GM19463 (cell line): ENCODE measurements at regions not wholly inside any gene's neighbourhood (a gene's known extent, or its start where the extent isn't known, plus 50 kb on each side); places are given as distances from the start of the nearest gene placed in this dataset.

Experiments
- ATAC-seq: cut with Tn5 transposase; IDR thresholded peaks from one replicate; pipeline ENCODE4 v1.9.1; 2021; ENCODE audit warnings: mild to moderate bottlenecking, moderate library complexity; ENCODE audit not compliant: unreplicated experiment

DNA sequence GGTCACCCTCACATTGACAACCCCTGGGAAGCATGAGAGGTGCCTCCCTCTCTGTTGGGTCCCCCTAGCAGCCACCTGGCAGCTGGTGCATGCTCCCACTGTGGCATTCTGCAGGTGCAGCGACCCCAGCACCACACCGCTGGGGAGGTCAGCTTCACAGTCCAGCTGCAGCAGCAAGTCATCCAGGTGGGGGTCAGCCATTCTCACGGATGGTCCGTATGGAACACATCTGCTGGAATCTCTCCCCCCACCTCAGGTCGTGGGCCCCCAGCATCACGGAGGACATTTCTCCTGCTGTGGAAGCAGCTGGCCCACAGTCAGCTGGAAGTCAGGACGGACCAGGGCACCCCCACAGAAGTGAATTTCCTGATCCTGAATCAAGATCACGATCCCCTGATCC lies 201.3 kb downstream of the COG6 start:
- no peak for ATAC-seq

DNA sequence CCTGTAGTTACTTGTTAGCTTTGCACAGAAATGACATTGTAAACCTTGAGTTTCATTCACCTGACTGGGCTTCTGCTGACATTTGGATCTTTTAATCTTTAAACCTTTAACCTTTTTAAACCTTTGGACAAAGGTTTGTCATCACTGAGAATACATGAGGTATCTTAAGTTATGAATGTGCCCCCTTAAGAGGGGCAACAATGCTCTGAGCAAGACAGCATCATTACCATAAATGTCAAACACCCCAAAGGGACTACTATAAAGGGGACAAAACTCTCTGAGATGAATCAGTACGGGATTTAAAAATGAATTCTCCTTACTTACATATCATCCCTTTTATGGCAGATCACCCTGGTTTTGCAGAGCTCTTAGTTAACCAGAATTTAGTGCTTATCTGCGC lies 203.3 kb downstream of the COG6 start:
- no peak for ATAC-seq

DNA sequence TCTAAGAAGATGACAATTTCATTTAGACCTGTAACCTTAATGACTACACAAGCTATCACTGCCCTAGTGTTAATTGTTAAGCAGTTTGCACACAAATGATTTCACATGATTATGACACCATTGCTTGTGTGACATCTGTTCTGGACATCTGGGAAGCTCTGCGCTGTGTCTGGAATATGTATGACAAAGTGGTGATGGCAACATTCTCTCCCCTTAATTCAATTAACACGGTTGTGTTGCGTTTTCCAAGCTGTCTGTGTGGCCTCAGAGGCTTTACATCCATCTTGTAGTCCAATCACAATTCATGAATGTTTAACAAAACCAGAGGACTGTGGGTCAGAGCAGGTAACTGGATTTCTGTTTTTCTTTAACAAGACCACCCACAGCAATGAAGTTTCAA lies 204.4 kb downstream of the COG6 start:
- ATAC-seq, result no peak

DNA sequence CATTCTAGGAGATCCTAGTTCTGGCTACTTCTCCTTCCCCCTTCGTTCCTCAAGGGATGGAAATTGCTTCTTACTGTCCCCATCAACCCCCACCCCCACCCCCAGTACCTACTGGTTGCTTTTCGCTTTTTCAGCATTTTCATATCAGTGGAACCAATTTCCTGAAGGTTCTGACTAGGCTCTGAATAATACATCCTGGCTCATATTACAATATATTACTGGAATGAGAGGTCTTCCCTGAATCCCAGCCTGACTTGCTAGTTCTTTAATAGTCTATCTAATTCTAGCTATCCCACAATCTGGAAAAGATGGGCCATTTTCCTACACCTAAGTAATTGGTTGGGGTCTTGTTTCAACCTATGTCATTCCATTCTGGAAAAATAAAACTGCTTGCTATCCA lies 207.4 kb downstream of the COG6 start:
- no peak for ATAC-seq

DNA sequence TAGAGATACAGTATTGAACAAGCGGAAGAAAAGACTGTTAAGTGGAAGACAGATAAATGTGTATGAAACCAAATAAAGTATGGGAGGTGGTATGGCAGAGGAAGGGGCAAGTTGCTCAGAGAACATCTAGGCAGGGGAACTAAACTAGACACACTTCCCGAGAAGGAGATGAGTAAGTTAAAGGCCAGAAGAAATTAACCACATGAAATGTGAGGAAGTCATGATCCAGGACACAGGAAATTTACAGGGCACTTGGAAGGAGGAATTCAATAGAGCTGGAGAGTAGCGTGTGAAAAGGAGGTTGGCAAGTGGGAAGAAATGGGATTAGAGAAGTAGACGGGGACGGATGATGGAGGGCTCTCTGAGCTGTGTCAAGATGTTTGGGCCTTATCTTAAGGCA lies 208.8 kb downstream of the COG6 start:
- ATAC-seq, result no peak

DNA sequence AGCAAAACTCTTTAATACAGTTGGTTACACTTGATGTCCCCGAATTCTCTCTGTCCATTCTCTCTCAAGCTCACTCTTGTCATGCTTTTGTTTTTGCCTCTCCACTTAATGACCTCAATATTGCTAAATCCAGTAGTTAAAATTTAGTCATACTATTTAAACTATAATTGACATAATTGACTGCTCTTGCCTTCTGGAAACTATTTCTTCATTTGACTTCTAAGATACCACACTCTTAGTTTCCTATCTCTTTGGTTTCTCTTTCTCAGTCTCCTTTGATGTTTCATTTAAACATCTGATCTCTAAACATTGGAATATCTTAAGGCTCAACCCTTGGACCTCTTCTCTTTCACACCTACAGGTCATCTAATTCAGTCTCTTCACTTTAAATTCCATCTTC lies 211.3 kb downstream of the COG6 start:
- no peak for ATAC-seq

DNA sequence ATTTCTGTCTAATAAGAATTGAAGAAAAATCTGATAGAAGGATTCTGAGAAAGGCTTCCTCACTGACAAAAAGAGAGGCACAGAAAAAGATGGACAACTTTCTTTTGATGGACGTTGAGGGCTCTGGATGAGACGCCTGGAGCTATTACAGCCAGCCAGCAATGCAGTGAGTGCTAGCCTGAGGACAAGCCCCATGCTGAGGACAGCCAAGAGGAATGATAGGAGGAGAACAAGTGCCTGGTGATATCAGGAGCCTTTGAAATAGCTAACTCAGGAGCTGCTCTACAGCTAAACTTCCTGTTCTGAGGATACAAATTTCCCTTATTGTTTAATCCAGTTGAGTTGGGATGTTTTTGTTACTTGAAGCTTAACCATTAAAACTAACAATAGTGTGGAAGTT lies 212.3 kb downstream of the COG6 start:
- ATAC-seq, result no peak

DNA sequence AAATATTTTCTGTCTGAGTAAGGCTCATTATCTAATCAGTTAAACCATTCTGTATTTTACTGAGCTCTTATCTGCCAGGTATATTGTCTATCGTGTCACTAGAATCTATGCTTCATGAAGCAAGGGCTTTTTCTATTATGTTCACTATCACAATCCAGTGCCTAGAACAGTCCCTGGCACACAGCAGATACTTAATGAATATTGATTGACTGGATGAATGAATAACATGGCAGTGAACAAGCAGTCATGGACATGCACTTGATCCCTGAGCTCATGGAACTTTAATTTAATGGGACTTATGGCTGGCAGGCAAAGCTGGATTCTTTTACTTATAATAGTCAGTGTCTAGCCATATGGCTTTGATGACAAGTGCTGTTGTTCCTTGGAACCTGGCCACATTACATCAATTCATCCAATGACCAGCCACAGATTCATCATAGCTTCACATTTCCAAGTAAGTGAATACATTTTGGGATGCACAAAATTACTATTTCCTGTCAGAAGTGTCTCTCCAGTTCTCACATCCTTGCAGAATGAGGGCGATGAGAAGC lies 214.8 kb downstream of the COG6 start:
- no peak for ATAC-seq

DNA sequence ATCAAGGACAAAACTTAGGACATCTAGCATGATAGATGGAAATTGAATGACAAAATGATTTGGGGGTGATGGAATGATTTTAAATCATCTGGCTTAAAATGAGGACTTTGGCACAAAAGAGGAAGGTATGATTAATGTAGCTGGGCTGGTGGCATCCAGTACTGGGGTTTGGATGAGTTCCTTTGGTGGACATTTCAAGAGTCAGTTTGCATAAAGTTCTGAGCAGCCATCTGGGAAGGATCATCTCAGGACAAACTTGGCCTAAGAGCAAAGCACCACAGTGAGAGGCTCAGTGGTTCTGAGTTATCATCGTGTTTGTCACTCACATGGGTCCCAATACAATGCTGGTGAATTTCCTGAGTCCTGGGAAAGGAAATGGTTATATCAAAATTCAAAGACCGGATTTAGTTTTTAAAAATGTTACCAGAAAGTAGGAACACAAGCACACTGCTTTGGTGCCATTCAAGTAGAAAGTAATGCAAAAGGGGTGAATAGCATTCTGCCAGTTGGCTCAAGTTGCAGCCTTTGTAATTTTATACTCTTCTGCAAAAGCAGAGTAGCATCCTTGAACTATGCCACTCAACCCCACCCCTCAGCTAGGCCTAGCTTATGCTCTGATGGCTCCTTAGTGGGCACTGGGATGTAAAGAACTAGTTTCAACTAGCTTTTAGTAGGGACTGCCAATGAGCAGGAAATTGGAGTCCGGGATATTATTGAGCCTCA lies 219.0 kb downstream of the COG6 start:
- ATAC-seq, result no peak

DNA sequence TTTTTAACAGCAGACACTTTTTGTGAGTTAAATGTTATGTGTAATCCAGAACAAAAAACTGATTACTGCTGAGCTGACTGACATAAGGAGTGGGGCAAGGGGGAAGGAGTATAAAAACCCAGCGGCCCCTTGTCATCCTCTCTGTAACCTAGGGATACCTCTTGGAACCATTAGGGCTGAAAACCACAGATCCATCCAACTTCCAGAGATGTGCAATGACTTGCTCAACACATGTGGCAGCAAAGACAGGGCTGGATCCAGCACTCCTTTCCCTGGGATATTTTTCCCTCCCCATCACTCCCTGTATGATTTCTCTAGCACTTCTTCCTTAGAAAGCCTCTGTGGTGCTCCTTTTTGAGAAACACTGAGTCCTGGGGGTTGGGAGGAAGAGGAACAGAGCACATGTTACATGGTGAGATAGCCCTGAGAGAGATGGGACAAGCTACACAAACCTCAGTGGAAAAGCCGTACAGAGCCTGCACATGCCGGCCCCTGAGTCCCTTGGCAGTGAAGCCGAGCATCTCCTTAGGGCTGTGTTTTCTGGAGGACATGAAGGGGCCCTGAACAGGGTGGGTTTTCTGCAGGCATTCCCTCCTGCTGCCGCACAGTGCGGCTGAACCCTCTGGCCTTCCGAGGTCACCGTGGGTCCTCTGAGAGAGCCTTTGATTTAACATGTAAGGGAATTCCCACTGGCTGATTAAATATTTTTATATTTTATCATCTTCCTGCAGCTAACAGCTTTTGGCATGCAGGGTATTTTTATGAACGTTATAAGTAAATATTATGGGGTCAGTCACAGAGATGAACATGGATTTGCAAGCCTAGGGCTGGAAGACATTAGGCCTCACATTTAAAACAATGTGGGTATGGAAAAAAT lies 219.9 kb downstream of the COG6 start:
- no peak for ATAC-seq

DNA sequence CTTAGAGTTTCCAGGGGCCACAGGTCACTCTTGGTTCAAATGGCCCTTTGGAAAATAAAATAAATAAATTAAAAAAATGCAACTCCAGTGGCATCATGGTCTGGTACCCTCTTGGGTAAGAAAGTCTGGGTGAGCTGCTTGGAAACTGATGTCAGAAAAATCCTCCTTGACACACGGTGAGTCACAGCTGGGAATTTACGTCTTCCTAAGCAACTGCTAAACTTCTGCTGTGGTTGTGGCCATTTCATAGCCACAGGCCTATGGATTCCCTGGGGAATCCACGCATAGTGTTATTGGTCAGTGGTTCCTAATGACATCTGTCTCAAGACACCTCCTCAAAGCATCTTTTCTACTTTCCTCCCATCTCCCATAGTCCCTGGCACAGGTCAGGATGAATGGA lies 220.8 kb downstream of the COG6 start:
- no peak for ATAC-seq

DNA sequence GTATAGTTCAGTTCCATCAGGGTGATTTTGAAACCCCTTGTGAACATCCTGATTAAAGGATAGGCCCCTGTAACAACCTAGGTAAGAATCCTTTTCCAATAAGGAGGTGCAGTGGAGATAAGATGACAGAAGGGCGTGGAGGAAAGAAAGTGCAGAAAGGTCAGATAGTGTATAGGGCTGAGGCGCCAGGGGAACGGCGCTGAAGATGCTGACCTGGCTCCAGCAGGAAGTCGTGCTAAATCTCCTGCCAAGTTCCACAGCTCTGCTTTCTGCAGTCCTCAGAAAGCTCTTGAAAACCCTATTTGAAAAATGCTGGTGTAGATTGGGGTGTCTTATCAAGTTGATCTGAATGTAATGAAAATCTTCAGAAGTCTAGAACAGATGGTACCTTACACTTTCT lies 221.7 kb downstream of the COG6 start:
- no peak for ATAC-seq

DNA sequence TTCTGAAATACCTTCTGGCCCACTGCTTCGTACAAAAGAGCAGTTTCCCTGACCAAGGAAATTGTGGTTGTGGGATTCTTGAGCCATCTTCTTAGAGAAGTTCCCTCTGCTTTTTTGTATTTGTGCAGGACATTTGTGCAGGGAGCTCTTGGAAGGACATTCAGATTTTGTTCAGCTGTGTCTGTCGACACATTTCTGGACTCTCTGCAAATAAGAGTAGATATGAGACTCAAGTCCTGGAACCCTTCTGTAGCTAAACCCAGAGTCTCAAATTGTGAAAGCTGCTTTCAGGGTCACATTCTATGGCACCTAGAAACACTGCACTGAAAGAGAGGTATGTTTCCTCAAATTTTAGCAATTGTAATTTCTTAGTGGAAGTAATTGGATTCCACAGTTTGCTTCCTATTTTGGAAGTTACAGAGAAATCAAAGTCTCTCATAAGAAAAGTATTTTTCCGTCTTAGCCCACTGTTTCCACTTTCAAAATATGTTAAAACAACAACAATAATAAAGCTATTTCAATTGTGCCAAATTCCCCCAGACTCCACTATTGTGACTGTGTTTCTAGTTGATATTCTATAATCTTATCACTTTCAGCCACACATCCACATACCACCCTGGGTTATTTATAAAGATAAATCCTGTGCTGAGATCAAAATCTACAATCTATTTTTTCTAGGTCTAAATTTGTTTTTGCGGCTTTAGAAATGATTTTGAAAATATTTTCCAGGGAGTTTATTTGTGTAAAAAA lies 224.0 kb downstream of the COG6 start:
- ATAC-seq, result no peak

DNA sequence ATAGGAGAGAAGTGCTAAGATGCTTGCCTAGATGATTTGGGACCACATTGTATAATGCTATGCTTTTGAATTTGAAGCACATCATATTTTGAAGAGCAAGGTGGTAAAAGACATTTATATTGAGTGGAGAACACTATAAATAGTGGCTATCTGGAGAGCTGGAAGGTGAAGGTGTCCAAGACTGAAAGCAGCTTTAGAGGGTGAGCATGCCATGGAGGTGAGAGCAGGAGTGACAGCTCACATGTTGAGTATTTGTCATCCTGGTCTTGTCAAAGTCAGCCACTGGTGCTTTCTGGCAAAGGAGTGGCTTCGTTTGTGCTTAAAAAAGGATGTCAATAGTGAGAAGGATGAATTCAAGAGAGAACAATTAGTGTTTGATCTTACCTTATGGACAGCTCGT lies 225.9 kb downstream of the COG6 start:
- ATAC-seq, result no peak

DNA sequence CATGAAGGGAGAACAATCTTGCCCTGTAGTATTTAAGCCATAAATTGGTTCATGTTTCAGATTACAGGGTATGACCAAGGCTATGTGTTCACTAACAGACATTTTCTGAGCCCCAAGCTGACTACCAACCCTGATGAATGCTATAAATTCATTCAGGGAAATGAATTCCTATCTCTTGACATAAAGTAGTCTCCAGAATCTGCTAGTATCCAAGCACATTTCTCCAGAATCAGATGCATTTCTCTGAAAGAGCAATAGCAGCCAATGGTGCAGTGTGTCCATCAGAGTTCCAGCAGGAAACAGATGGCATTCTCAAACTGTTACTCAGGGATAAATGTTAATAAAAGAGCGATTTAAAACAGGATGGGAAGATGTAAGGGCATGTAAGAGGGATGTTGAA lies 226.4 kb downstream of the COG6 start:
- ATAC-seq, result no peak

DNA sequence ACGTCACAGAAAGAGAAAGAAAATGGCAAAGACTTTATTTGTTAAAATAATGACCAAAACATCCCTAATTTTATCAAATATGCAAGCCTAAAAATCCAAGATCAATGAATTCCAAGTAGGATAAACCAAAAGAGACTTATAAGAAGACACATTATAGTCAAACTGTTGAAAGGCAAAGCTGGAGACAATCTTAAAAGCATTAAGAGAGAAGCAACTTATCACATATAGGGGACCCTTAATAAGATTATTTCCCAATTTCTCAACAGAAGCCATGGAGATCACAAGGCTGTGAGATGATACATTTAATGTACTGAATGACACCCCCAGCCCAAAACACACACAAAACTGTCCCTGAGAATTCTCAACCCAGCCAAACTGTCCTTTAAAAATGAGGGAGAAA lies 228.7 kb downstream of the COG6 start:
- ATAC-seq, result no peak

DNA sequence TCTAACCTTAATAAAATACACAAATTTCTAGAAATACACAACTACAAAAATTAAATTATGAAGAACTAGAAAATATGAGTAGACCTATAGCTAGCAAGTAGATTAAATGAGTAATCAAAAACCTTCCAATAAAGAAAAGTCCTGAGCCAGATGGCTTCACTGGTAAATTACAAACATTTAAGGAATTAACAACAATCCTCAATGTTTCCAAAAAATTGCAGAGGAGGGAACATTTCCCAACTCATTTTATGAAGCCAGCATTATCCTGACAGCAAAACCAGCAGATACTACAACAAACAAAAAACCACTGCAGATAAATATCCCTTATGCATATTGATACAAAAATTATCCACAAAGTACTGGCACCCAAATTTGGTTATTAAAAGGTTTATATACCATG lies 230.9 kb downstream of the COG6 start:
- no peak for ATAC-seq

DNA sequence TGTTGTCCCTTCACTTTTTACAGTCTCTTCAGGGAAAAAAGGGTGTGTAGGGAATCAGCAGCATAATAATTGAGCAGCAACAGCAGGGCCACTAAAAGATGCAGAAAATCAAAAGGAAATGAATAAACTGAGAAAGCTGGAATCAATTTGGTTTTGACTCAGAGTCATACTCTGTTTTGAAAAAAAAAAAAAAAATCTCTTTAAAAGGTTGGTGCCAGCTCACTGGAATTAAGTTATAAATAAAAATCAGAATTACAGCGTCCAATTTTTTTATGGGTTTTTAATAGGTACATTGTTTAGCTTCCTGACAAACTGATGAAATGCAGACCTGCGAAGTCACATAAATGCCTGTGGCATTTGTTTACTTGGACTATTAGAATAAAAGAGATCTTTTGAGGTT lies 231.9 kb downstream of the COG6 start:
- no peak for ATAC-seq

DNA sequence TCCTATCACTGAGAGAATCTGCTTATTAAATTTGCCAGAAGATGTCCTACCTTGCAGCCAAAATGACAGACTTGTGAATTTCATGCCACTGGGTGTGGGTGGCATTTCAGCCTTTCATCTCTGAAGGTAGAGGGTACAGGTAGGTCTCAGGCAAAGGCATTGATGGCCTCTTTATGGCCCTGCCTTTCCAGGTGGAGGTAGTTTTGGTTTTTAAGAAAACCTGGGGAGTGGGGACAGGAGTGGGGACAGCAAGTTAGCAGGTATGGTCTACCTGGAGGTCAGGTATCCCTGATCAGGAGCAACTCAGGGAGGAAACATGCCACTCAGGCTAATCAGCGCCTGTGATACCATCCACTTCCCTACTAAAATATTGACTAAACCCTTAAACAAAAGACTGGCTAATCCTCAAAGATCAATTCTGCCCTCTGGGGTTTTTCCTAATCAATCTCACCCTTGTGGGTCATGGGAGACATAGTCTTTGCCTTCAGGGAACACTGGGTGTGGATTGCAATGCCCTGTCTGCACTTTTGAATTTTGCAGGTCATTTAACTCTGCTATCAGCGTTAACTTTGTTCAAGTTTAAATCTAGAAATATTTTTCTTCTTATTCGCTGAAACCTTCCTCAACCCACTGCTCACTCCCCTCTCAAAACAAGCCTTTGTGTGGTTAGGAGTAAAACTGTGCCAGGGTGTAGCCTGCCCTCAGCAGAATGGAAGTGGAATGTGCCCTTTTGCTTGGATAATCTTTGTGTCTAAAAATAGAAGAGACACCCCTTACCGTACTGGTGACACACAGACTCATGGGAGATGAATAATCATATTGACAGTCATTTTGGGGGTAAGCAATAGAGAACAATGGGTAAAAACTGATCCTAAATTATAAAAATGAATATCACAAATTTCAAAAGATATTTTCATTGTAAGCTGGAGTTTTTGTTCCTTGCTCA lies 233.7 kb downstream of the COG6 start:
- no peak for ATAC-seq

DNA sequence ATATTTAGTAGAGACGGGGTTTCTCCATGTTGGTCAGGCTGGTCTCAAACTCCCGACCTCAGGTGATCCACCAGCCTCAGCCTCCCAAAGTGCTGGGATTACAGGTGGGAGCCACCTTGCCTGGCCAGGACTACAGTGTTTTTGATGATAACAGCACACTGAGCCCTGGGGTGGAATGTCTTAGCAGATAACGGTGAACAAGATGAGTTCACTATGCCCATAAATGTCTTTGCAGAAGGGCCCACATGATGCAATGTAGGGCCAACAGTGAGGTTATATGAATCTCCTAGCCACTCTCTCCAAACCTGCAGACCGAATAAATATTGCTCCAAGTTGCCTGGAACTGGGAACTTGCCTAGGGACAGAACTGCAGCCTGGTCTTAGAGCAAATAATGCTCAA lies 235.1 kb downstream of the COG6 start:
- ATAC-seq, result no peak
